ENCODE measurements at regions not wholly inside any gene's neighbourhood (a gene's known extent, or its start where the extent isn't known, plus 50 kb on each side); places are given as distances from the start of the nearest gene placed in this dataset.
"Not testable (repeated sequence)": the region's sequence is repeated elsewhere in the genome, so short reads cannot be mapped to it uniquely, and the experiment has no call there.

- Mint-ChIP-seq H3K27me3 (ENCODE audit: low read depth in 2 of 2) (no peaks in the 10 kb centered on the region), H3K4me3 (no peak overlapping the region), H3K36me3 (no peaks in the 10 kb centered on the region), H3K9me3 (peaks cover 2 to 6% of the 10 kb centered on the region in 2 donors), H3K27ac (no peak overlapping the region), H3K4me1 (peaks cover 6 to 8% of the 10 kb centered on the region in 2 donors)
- Histone ChIP-seq H3K27ac (ENCODE audit: low read length) (no peak overlapping the region), H3K36me3 (ENCODE audit: control insufficient read depth, insufficient read depth, low read length) (no peaks in the 10 kb centered on the region), H3K27me3 (ENCODE audit: control insufficient read depth, insufficient read depth, low read length) (no peaks in the 10 kb centered on the region), H3K9me3 (ENCODE audit: control insufficient read depth, insufficient read depth, low read length) (no peaks in the 10 kb centered on the region), H3K4me3 (ENCODE audit: low read length) (no peak overlapping the region), H3K4me1 (ENCODE audit: control insufficient read depth, insufficient read depth, low read length) (no peaks in the 10 kb centered on the region)
- WGBS (ENCODE audit: insufficient coverage), result 63% methylated on average over 4 of the region's 4 CpGs
- ATAC-seq (no peak), DNase-seq (no peak)
- TF ChIP-seq CTCF (IDR thresholded peaks at IDR 0.05), result no peak
- intact Hi-C loops (cut with micrococcal nuclease), result no loop called here
Observed at GRCh38 chr10:64115908-64116643, 594.9 kb downstream of the REEP3 start.

GRCh38 chr10:64116707-64117106 is 595.5 kb downstream of the REEP3 start:
- Mint-ChIP-seq H3K36me3 (no peaks in the 10 kb centered on the region), H3K27ac (no peak overlapping the region), H3K27me3 (ENCODE audit: low read depth in 2 of 2) (no peaks in the 10 kb centered on the region), H3K4me3 (no peak overlapping the region), H3K4me1 (peaks cover 6 to 8% of the 10 kb centered on the region in 2 donors), H3K9me3 (peaks cover 2 to 6% of the 10 kb centered on the region in 2 donors)
- Histone ChIP-seq H3K4me3 (ENCODE audit: low read length) (no peak overlapping the region), H3K9me3 (ENCODE audit: control insufficient read depth, insufficient read depth, low read length) (no peaks in the 10 kb centered on the region), H3K36me3 (ENCODE audit: control insufficient read depth, insufficient read depth, low read length) (no peaks in the 10 kb centered on the region), H3K27me3 (ENCODE audit: control insufficient read depth, insufficient read depth, low read length) (no peaks in the 10 kb centered on the region), H3K27ac (ENCODE audit: low read length) (no peak overlapping the region), H3K4me1 (ENCODE audit: control insufficient read depth, insufficient read depth, low read length) (no peaks in the 10 kb centered on the region)
- DNase-seq, result no peak
- intact Hi-C loops (cut with micrococcal nuclease), result no loop called here
- ATAC-seq, result no peak
- no peak for TF ChIP-seq CTCF (IDR thresholded peaks at IDR 0.05)
- 76% methylated on average over 1 of the region's 1 CpG for WGBS (ENCODE audit: insufficient coverage)

GRCh38 chr10:64118736-64119135 is 597.5 kb downstream of the REEP3 start:
- intact Hi-C loops (cut with micrococcal nuclease), result no loop called here
- H3K27ac ChIP-seq (ENCODE audit: low read length), result no peak overlapping the region
- H3K27me3 Mint-ChIP-seq (ENCODE audit: low read depth in 2 of 2), result no peaks in the 10 kb centered on the region
- TF ChIP-seq CTCF (IDR thresholded peaks at IDR 0.05), result no peak
- no peaks in the 10 kb centered on the region for H3K36me3 Mint-ChIP-seq
- no peaks in the 10 kb centered on the region for H3K9me3 ChIP-seq (ENCODE audit: control insufficient read depth, insufficient read depth, low read length)
- H3K4me1 Mint-ChIP-seq, result peaks cover 0 to 2% of the 10 kb centered on the region in 2 donors
- no peak for ATAC-seq
- no peaks in the 10 kb centered on the region for H3K27me3 ChIP-seq (ENCODE audit: control insufficient read depth, insufficient read depth, low read length)
- H3K4me1 ChIP-seq (ENCODE audit: control insufficient read depth, insufficient read depth, low read length), result no peaks in the 10 kb centered on the region
- no peak for DNase-seq
- H3K36me3 ChIP-seq (ENCODE audit: control insufficient read depth, insufficient read depth, low read length), result no peaks in the 10 kb centered on the region
- no peak overlapping the region for H3K4me3 ChIP-seq (ENCODE audit: low read length)
- no peak overlapping the region for H3K4me3 Mint-ChIP-seq
- WGBS (ENCODE audit: insufficient coverage), result 95% methylated on average over 2 of the region's 2 CpGs
- H3K9me3 Mint-ChIP-seq, result peaks cover 1 to 2% of the 10 kb centered on the region in 2 donors
- no peak overlapping the region for H3K27ac Mint-ChIP-seq

GRCh38 chr10:64120301-64120980 is 599.2 kb downstream of the REEP3 start:
- H3K9me3 Mint-ChIP-seq; H3K4me1 Mint-ChIP-seq; H3K4me3 ChIP-seq (ENCODE audit: low read length); H3K27me3 ChIP-seq (ENCODE audit: control insufficient read depth, insufficient read depth, low read length); H3K27ac Mint-ChIP-seq; DNase-seq; H3K27me3 Mint-ChIP-seq (ENCODE audit: low read depth in 2 of 2); H3K36me3 ChIP-seq (ENCODE audit: control insufficient read depth, insufficient read depth, low read length); ATAC-seq; H3K27ac ChIP-seq (ENCODE audit: low read length); H3K36me3 Mint-ChIP-seq; H3K9me3 ChIP-seq (ENCODE audit: control insufficient read depth, insufficient read depth, low read length); H3K4me3 Mint-ChIP-seq; intact Hi-C loops (cut with micrococcal nuclease); H3K4me1 ChIP-seq (ENCODE audit: control insufficient read depth, insufficient read depth, low read length): not testable (repeated sequence)
- WGBS (ENCODE audit: insufficient coverage), result 97% methylated on average over 18 of the region's 23 CpGs

Measured in natural killer cell (primary cell).